NCI-H2227 (cell line): ENCODE measurements at regions not wholly inside any gene's neighbourhood (a gene's known extent, or its start where the extent isn't known, plus 50 kb on each side); places are given as distances from the start of the nearest gene placed in this dataset.

Experiments used
- DNase-seq: peaks from one replicate; lab custom pipeline; 2025; ENCODE audit not compliant: unreplicated experiment; lab: John Stamatoyannopoulos, UW

GRCh38 chr17:14910916-14911315 is 354.2 kb downstream of the PMP22 start:
- no peak for DNase-seq

GRCh38 chr17:14904386-14904785 is 360.7 kb downstream of the PMP22 start:
- no peak for DNase-seq

- DNase-seq: no peak
These were observed 361.3 kb downstream of the PMP22 start for GRCh38 chr17:14903854-14904253.

- DNase-seq: no peak
These were observed 362.3 kb downstream of the PMP22 start for GRCh38 chr17:14902803-14903202.

- no peak for DNase-seq
These were observed 362.8 kb downstream of the PMP22 start for GRCh38 chr17:14902297-14902696.

DNA sequence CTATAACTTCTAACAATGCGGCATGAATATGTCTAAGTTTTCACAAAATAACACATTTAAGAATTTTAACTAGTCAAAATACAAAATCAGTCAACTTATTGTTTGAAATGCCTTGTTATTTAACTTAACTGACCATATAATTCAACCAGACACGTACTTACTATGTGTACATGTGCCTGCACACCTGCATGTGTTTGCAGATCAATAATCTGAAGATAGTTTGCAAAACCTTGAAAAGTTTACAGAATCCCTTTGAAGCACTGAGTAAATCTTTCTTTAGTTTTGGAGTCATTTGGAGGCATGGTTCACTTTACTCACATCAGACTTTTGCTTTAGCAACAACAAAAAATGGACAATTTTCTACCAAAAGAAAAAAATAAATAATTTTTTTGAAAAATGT is 363.8 kb downstream of the PMP22 start:
- DNase-seq: no peak

- DNase-seq: no peak
These were observed 378.9 kb downstream of the PMP22 start for GRCh38 chr17:14886200-14886739.

GRCh38 chr17:14882131-14882530 is 383.0 kb downstream of the PMP22 start:
- no peak for DNase-seq

- no peak for DNase-seq
These were observed 389.3 kb downstream of the PMP22 start for GRCh38 chr17:14875557-14876412.

DNA sequence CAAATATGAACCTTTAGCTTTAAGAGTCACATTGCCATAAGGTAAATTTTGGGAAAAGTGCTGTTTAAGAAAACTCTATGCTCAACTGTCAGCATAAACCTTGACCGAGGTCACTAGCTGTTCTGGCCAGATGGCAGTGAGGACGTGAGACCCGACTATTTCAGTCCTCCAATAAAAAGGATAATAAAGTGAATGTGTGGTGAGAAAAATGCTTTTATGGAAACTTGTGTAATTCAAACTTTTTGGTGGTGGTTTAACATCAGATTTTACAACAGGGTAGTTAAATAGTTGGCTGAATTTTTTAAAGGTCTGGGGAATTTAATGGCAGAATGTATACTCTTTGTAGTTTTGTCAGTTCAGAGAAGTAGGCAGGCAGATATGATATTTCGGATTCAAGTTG is 391.1 kb downstream of the PMP22 start:
- no peak for DNase-seq

DNA sequence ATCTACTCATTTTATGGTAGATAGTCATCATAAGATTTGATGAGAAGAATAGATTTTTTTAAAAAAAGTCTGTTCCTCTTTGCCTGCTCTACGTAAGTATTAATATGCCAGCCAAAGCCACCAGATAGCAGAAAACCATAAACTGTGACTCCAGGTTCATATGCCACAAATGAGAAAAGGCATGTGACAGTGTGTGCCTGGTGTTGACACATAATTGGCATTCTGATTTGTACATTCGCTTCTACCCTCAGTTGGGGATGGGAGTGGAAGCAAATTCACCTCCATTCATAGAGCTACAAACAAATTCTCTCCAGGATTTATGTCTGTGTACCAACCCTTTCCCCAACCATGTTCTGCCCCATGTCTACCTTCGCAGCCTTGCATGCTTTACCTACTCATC is 391.6 kb downstream of the PMP22 start:
- no peak for DNase-seq

GRCh38 chr17:14871921-14872320 is 393.2 kb downstream of the PMP22 start:
- DNase-seq: no peak

- no peak for DNase-seq
These were observed 398.9 kb downstream of the PMP22 start for GRCh38 chr17:14866266-14866665.

DNA sequence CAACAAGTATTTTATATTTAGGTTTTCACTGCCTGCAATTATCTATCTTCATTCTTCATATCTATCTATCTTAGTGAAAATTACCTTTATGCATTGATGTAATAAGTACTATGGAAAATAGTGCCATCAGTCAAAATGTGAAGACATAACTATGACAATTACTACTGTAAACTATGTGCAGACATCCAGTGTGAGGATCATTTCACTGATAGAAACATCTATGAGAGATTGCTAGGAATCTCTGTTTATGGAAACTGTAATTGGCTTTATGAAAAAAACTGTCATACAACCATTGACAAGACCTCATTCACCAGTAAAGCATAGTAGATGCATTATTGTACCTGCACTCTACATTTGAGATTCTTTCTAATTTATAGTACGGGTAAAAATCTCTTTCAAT is 401.0 kb downstream of the PMP22 start:
- no peak for DNase-seq

DNA sequence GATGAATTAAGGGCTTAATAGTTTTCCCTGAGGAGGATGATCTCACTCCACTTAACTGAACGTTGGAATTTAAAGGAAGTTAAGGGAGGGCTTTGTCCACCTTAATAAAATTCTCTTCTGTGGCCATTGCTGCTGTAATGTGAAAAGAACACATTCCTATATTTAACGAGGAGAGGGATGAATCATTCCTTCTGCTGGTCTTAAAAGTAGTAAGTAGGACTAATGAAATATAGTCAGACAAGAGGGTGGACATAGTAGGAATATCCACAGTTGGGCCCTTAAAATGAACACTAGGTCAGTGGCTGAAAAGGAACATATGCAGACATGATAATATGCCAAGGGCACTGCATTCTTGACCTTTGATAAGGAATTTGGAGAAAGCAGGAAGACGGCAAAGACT is 405.6 kb downstream of the PMP22 start:
- no peak for DNase-seq

DNA sequence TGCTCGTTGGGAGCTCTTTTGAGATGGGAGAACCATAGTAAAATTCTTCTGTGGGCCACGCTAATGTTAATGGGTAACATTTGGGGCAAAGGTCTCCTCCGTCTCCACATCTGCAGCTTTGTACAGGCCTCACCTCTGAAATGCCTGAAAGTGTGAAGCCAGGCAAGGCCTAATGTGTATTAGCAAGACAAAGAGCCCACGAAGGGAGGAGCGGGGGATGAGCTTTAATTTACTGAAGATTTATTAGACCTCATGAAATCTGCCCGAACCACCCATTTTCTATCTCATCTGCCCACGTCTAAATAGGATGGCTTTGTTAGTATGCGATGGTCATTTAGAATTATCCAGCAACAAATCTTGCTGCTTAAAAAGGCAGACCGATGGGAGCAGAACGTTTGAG is 408.9 kb downstream of the PMP22 start:
- no peak for DNase-seq

- no peak for DNase-seq
These were observed 410.4 kb downstream of the PMP22 start for GRCh38 chr17:14854691-14855090.

DNA sequence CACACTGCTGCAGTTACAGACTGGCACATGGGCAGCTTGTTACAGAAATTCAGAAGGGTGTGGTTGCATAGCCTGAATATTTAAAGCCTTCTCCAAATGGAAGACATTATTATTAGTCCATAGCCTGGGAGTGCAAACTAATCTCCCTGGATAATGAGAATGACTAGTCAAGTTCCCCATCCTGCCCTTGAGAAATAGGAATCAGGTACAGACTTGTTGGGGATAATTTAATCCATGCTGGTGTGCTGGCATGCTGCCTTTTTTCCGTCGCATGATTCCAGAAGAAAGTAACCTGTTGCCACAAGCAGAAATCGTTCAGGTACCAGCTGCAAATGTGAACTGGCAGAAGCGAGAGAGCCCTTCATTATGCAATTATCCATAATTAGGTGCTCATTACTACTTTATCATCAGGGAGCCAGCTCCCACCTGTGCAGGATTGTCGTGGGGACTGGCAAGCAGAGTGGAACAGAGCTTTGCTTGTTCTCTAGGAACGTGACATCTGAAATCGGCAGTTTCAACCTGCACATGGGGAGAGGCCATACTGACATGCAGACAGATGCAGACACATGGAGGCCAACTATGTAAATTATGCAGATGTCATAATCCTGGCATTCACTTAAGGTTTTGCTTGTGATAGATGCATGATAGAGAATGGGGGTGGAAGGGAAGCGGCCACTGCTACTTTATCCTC is 419.4 kb downstream of the PMP22 start:
- DNase-seq: no peak

GRCh38 chr17:14843086-14843795 is 421.9 kb downstream of the PMP22 start:
- no peak for DNase-seq

DNA sequence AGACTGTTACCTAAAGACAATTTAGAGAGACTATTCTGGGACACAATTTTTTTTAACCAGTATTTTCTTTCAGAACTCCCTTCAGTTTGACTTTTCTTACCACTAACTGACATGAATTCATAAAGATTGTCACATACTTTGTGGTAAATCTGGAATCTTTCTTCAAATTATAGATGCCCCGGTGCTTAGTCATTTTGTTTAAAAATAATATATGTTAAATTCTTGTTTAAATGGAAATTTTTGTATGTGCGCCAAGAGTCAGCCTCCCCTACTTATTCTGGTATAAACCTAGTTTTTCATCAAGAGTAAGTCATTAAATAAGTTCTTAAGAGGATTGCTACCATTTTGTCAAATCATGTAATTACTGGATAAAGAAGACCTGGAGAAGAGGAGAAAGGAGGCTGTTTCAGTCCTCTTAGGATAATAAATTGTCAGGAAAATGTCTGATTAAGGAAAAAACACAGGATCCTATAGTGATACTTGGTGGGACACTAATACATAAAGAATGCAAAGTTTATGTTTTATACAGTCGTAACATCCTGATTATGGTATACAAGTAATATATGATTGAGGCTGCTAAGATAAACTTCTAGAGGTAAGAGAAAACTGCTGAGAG is 424.4 kb downstream of the PMP22 start:
- DNase-seq: no peak

- no peak for DNase-seq
These were observed 426.6 kb downstream of the PMP22 start for GRCh38 chr17:14838567-14838966.
